ENCODE measurements at regions not wholly inside any gene's neighbourhood (a gene's known extent, or its start where the extent isn't known, plus 50 kb on each side); places are given as distances from the start of the nearest gene placed in this dataset.
"Not testable (repeated sequence)": the region's sequence is repeated elsewhere in the genome, so short reads cannot be mapped to it uniquely, and the experiment has no call there.

DNA sequence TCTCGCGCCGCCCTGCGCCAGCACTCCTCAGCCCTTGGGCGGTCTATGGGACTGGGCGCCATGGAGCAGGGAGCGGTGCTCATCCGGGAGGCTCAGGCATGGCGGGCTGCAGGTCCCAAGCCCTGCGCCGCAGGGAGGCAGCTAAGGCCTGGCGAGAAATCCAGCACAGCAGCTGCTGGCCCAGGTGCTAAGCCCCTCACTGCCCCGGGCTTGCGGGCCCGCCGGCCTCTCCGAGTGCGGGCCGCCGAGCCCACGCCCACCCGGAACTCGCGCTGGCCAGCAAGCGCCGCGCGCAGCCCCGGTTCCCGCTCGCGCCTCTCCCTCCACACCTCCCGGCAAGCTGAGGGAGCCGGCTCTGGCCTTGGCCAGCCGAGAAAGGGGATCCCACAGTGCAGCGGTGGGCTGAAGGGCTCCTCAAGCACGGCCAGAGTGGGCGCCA, 1517.2 kb downstream of the GRIK2 start:
- WGBS: 97% methylated on average over 38 of the region's 38 CpGs
- H3K4me3 ChIP-seq (ENCODE audit: low read length in 2 of 2); DNase-seq (ENCODE audit: low read depth in 6 of 9, low spot score in 9 of 9); H3K36me3 ChIP-seq (ENCODE audit: control insufficient read depth in 2 of 2, insufficient read depth in 2 of 2, low read length in 1 of 2); H3K27ac ChIP-seq (ENCODE audit: low read depth in 1 of 2, low read length in 1 of 2); H3K27me3 ChIP-seq (ENCODE audit: control insufficient read depth in 2 of 2, insufficient read depth in 1 of 2, low read length in 1 of 2); H3K4me1 ChIP-seq (ENCODE audit: control insufficient read depth in 2 of 2, insufficient read depth in 2 of 2, low read length in 2 of 2): not testable (repeated sequence)
- peaks cover 0 to 15% of the 10 kb centered on the region in 2 donors for H3K9me3 ChIP-seq (ENCODE audit: control insufficient read depth in 2 of 2, insufficient read depth in 1 of 2, low read length in 1 of 2)

DNA sequence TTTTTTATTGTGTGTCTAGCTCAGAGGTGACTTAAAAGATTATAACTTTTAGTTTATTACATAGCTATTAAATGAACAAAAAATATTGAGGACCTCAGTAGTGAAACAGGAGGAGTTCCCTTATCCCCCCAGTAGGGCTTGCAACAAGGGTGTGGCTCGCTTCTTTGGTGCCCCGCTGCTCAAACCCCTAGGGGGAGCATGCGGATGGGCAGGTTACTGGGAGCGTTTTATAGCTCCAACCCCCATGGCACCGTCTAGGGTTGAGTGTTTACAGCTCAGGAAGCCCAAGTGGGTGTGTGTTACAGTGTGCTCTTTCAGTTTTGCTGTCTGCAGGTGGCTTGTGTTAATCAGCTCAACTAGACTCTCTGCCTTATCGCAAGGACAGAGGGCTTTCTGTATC, 1513.7 kb downstream of the GRIK2 start:
- Histone ChIP-seq H3K4me3 (ENCODE audit: low read length in 2 of 2) (no peak overlapping the region), H3K9me3 (ENCODE audit: control insufficient read depth in 2 of 2, insufficient read depth in 1 of 2, low read length in 1 of 2) (peaks cover 0 to 15% of the 10 kb centered on the region in 2 donors), H3K27me3 (ENCODE audit: control insufficient read depth in 2 of 2, insufficient read depth in 1 of 2, low read length in 1 of 2) (no peaks in the 10 kb centered on the region), H3K27ac (ENCODE audit: low read depth in 1 of 2, low read length in 1 of 2) (no peak overlapping the region), H3K36me3 (ENCODE audit: control insufficient read depth in 2 of 2, insufficient read depth in 2 of 2, low read length in 1 of 2) (no peaks in the 10 kb centered on the region), H3K4me1 (ENCODE audit: control insufficient read depth in 2 of 2, insufficient read depth in 2 of 2, low read length in 2 of 2) (no peaks in the 10 kb centered on the region)
- WGBS: 84% methylated on average over 6 of the region's 6 CpGs
- no peak for DNase-seq (ENCODE audit: low read depth in 6 of 9, low spot score in 9 of 9)

DNA sequence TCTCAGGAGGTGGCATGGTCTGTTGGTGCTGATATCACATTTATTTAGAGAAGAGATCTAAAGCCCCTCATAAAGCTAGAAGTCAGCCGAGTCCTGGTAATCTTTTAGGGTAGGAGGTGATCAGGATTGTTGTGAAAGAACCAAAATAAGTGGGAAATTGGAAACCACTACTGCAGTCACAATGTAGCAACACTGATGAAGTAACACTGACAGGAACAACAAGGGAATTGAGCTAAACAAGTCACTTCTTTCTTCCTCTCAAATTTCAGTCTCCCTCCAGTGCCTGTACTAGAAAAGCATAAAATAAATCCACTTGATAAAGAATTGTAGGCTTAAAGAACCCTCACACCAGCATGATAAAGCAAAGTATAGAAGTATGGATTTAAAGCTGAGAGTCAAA, 1509.0 kb downstream of the GRIK2 start:
- WGBS: 19% methylated on average over 1 of the region's 1 CpG

GRCh38 chr6:102895683-102896082, 1502.2 kb downstream of the GRIK2 start:
- Histone ChIP-seq H3K9me3 (ENCODE audit: control insufficient read depth in 2 of 2, insufficient read depth in 1 of 2, low read length in 1 of 2) (no peaks in the 10 kb centered on the region), H3K36me3 (ENCODE audit: control insufficient read depth in 2 of 2, insufficient read depth in 2 of 2, low read length in 1 of 2) (no peaks in the 10 kb centered on the region), H3K27me3 (ENCODE audit: control insufficient read depth in 2 of 2, insufficient read depth in 1 of 2, low read length in 1 of 2) (no peaks in the 10 kb centered on the region), H3K4me3 (ENCODE audit: low read length in 2 of 2) (no peak overlapping the region), H3K4me1 (ENCODE audit: control insufficient read depth in 2 of 2, insufficient read depth in 2 of 2, low read length in 2 of 2) (no peaks in the 10 kb centered on the region), H3K27ac (ENCODE audit: low read depth in 1 of 2, low read length in 1 of 2) (no peak overlapping the region)
- 77% methylated on average over 4 of the region's 4 CpGs for WGBS
- DNase-seq (ENCODE audit: low read depth in 6 of 9, low spot score in 9 of 9): no peak

More for the DNA sequence above, 1509.0 kb downstream of the GRIK2 start:
- H3K27ac ChIP-seq (ENCODE audit: low read depth in 1 of 2, low read length in 1 of 2): no peak overlapping the region
- H3K4me3 ChIP-seq (ENCODE audit: low read length in 2 of 2): no peak overlapping the region
- no peak for DNase-seq (ENCODE audit: low read depth in 6 of 9, low spot score in 9 of 9)
- no peaks in the 10 kb centered on the region for H3K4me1 ChIP-seq (ENCODE audit: control insufficient read depth in 2 of 2, insufficient read depth in 2 of 2, low read length in 2 of 2)
- H3K27me3 ChIP-seq (ENCODE audit: control insufficient read depth in 2 of 2, insufficient read depth in 1 of 2, low read length in 1 of 2): no peaks in the 10 kb centered on the region
- no peaks in the 10 kb centered on the region for H3K36me3 ChIP-seq (ENCODE audit: control insufficient read depth in 2 of 2, insufficient read depth in 2 of 2, low read length in 1 of 2)
- peaks cover 0 to 1% of the 10 kb centered on the region in 2 donors for H3K9me3 ChIP-seq (ENCODE audit: control insufficient read depth in 2 of 2, insufficient read depth in 1 of 2, low read length in 1 of 2)

DNA sequence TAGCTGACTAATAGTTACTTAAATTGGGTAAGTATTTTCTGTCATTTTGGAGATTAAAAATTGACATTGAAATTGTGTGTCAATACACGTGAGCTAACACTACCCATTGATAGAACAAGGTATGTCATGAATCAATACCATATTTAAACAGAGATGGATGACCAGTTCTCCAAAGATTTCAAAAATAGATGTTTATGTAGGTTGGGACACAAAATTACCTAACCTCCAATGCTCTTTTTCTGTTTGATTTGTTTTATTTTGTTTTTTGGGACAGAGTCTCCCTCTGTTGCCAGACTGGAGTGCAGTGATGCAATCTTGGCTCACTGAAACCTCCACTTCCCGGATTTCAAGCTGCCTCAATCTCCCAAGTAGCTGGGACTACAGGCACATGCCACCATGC, 1491.7 kb downstream of the GRIK2 start:
- no peaks in the 10 kb centered on the region for H3K4me1 ChIP-seq (ENCODE audit: control insufficient read depth in 2 of 2, insufficient read depth in 2 of 2, low read length in 2 of 2)
- WGBS: 76% methylated on average over 2 of the region's 2 CpGs
- DNase-seq (ENCODE audit: low read depth in 6 of 9, low spot score in 9 of 9): no peak

DNA sequence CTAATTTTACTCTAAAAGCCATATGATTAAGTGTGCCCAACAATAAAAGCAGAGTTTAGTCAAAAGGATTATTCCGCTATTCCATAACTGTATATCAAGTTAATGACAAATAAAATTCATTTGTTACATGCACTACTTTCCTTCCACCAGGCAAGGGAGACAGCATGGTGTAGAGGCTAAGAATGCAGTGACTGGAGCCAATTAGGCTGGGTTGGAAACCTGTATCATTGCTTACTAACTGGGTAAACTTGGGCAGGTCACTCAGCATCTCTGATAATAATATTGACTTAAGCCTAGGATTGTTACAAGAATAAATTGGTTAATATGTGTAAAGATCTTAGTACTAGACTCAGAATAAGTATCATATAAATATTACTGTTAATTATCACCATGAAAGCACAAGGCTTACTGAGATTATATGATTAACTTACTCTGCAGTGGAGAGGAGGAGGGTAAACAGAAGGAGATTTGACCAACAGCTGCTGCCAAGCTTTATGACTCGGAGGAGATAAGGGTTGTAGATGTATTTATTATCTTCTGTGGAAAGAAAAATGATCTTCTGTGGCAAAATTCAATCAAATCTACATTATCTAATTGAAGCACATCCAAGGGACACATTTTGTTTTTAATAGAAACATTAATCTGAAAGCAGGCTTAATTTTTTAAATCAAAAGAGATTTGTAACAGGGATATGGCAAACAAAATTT, 1459.9 kb downstream of the GRIK2 start:
- 90% methylated on average over 2 of the region's 2 CpGs for WGBS
- no peaks in the 10 kb centered on the region for H3K9me3 ChIP-seq (ENCODE audit: control insufficient read depth in 2 of 2, insufficient read depth in 1 of 2, low read length in 1 of 2)
- no peaks in the 10 kb centered on the region for H3K36me3 ChIP-seq (ENCODE audit: control insufficient read depth in 2 of 2, insufficient read depth in 2 of 2, low read length in 1 of 2)
- H3K4me1 ChIP-seq (ENCODE audit: control insufficient read depth in 2 of 2, insufficient read depth in 2 of 2, low read length in 2 of 2): no peaks in the 10 kb centered on the region
- no peaks in the 10 kb centered on the region for H3K27me3 ChIP-seq (ENCODE audit: control insufficient read depth in 2 of 2, insufficient read depth in 1 of 2, low read length in 1 of 2)
- H3K4me3 ChIP-seq (ENCODE audit: low read length in 2 of 2): no peak overlapping the region
- H3K27ac ChIP-seq (ENCODE audit: low read depth in 1 of 2, low read length in 1 of 2): no peak overlapping the region
- DNase-seq (ENCODE audit: low read depth in 6 of 9, low spot score in 9 of 9): no peak

More for the DNA sequence above, 1491.7 kb downstream of the GRIK2 start:
- Histone ChIP-seq H3K27ac (ENCODE audit: low read depth in 1 of 2, low read length in 1 of 2) (no peak overlapping the region), H3K36me3 (ENCODE audit: control insufficient read depth in 2 of 2, insufficient read depth in 2 of 2, low read length in 1 of 2) (no peaks in the 10 kb centered on the region), H3K9me3 (ENCODE audit: control insufficient read depth in 2 of 2, insufficient read depth in 1 of 2, low read length in 1 of 2) (no peaks in the 10 kb centered on the region), H3K4me3 (ENCODE audit: low read length in 2 of 2) (no peak overlapping the region), H3K27me3 (ENCODE audit: control insufficient read depth in 2 of 2, insufficient read depth in 1 of 2, low read length in 1 of 2) (no peaks in the 10 kb centered on the region)

GRCh38 chr6:102848796-102849195, 1455.3 kb downstream of the GRIK2 start:
- no peaks in the 10 kb centered on the region for H3K27me3 ChIP-seq (ENCODE audit: control insufficient read depth in 2 of 2, insufficient read depth in 1 of 2, low read length in 1 of 2)
- DNase-seq (ENCODE audit: low read depth in 6 of 9, low spot score in 9 of 9): no peak
- 89% methylated on average over 1 of the region's 1 CpG for WGBS
- H3K27ac ChIP-seq (ENCODE audit: low read depth in 1 of 2, low read length in 1 of 2): no peak overlapping the region
- no peaks in the 10 kb centered on the region for H3K4me1 ChIP-seq (ENCODE audit: control insufficient read depth in 2 of 2, insufficient read depth in 2 of 2, low read length in 2 of 2)
- H3K9me3 ChIP-seq (ENCODE audit: control insufficient read depth in 2 of 2, insufficient read depth in 1 of 2, low read length in 1 of 2): no peaks in the 10 kb centered on the region
- H3K36me3 ChIP-seq (ENCODE audit: control insufficient read depth in 2 of 2, insufficient read depth in 2 of 2, low read length in 1 of 2): no peaks in the 10 kb centered on the region
- no peak overlapping the region for H3K4me3 ChIP-seq (ENCODE audit: low read length in 2 of 2)

DNA sequence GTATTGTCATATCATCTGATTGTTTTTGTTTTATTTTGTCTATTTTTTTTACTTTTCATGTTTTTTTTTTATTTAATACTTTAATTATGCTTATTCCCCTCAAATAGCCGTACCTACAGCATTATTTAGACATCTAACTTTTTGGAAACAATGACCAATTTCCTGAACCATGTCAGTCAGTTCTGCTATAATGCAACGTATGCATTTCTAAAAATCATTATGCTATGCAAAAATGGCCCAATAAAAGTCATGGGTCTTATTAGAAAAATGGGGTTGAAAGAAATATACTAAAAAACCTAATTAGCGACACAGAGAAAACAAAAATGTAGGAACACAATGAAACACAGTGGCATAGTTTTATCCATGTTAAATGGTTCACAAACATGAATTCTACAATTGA, 1454.7 kb downstream of the GRIK2 start:
- Histone ChIP-seq H3K4me1 (ENCODE audit: control insufficient read depth in 2 of 2, insufficient read depth in 2 of 2, low read length in 2 of 2) (no peaks in the 10 kb centered on the region), H3K27me3 (ENCODE audit: control insufficient read depth in 2 of 2, insufficient read depth in 1 of 2, low read length in 1 of 2) (no peaks in the 10 kb centered on the region), H3K9me3 (ENCODE audit: control insufficient read depth in 2 of 2, insufficient read depth in 1 of 2, low read length in 1 of 2) (no peaks in the 10 kb centered on the region), H3K4me3 (ENCODE audit: low read length in 2 of 2) (no peak overlapping the region), H3K36me3 (ENCODE audit: control insufficient read depth in 2 of 2, insufficient read depth in 2 of 2, low read length in 1 of 2) (no peaks in the 10 kb centered on the region), H3K27ac (ENCODE audit: low read depth in 1 of 2, low read length in 1 of 2) (no peak overlapping the region)
- WGBS: 81% methylated on average over 3 of the region's 3 CpGs
- no peak for DNase-seq (ENCODE audit: low read depth in 6 of 9, low spot score in 9 of 9)

GRCh38 chr6:102841060-102841459, 1447.6 kb downstream of the GRIK2 start:
- H3K4me1 ChIP-seq (ENCODE audit: control insufficient read depth in 2 of 2, insufficient read depth in 2 of 2, low read length in 2 of 2): no peaks in the 10 kb centered on the region
- no peak for DNase-seq (ENCODE audit: low read depth in 6 of 9, low spot score in 9 of 9)
- H3K27ac ChIP-seq (ENCODE audit: low read depth in 1 of 2, low read length in 1 of 2): no peak overlapping the region
- H3K4me3 ChIP-seq (ENCODE audit: low read length in 2 of 2): no peak overlapping the region
- no peaks in the 10 kb centered on the region for H3K27me3 ChIP-seq (ENCODE audit: control insufficient read depth in 2 of 2, insufficient read depth in 1 of 2, low read length in 1 of 2)
- H3K36me3 ChIP-seq (ENCODE audit: control insufficient read depth in 2 of 2, insufficient read depth in 2 of 2, low read length in 1 of 2): no peaks in the 10 kb centered on the region
- H3K9me3 ChIP-seq (ENCODE audit: control insufficient read depth in 2 of 2, insufficient read depth in 1 of 2, low read length in 1 of 2): no peaks in the 10 kb centered on the region
- 77% methylated on average over 2 of the region's 2 CpGs for WGBS
